ENCODE measurements at regions not wholly inside any gene's neighbourhood (a gene's known extent, or its start where the extent isn't known, plus 50 kb on each side); places are given as distances from the start of the nearest gene placed in this dataset.

DNA sequence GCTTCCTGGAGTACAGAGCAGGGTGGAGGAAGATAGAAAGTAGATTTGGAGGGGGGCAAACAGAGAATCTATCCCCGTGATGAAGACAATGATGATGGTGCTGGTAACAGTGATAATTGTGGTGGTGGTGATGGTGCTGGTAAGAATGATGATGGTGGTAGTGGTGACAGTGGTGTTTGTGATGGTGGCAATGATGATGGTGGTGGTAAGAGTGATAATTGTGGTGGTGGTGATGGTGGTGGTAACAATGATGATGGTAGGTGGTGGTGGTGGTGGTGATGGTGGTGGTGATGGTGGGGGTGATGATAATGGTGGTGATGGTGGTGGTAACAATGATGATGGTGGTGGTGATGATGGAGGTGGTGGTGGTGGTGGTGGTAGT lies 169.8 kb downstream of the TSHZ3 start:
- Histone ChIP-seq H3K4me1 (no peaks in the 10 kb centered on the region), H3K36me3 (no peaks in the 10 kb centered on the region), H3K9me3 (no peaks in the 10 kb centered on the region), H3K27ac (no peak overlapping the region), H3K4me3 (no peak overlapping the region), H3K27me3 (peaks cover 4% of the 10 kb centered on the region)
- TF ChIP-seq, protein P1, sequence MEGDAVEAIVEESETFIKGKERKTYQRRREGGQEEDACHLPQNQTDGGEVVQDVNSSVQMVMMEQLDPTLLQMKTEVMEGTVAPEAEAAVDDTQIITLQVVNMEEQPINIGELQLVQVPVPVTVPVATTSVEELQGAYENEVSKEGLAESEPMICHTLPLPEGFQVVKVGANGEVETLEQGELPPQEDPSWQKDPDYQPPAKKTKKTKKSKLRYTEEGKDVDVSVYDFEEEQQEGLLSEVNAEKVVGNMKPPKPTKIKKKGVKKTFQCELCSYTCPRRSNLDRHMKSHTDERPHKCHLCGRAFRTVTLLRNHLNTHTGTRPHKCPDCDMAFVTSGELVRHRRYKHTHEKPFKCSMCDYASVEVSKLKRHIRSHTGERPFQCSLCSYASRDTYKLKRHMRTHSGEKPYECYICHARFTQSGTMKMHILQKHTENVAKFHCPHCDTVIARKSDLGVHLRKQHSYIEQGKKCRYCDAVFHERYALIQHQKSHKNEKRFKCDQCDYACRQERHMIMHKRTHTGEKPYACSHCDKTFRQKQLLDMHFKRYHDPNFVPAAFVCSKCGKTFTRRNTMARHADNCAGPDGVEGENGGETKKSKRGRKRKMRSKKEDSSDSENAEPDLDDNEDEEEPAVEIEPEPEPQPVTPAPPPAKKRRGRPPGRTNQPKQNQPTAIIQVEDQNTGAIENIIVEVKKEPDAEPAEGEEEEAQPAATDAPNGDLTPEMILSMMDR (IDR thresholded peaks at IDR 0.05), result no peak
- TF ChIP-seq POLR2AphosphoS5 (IDR thresholded peaks at IDR 0.05) (no peak), EP300 (IDR thresholded peaks at IDR 0.05) (no peak), POLR2A (IDR thresholded peaks at IDR 0.05) (no peak)
- no peak for ATAC-seq
- WGBS, 2 donors (ENCODE audit: low coverage in 1 of 2), result 80 to 100% methylated on average over 1 of the region's 1 CpG

DNA sequence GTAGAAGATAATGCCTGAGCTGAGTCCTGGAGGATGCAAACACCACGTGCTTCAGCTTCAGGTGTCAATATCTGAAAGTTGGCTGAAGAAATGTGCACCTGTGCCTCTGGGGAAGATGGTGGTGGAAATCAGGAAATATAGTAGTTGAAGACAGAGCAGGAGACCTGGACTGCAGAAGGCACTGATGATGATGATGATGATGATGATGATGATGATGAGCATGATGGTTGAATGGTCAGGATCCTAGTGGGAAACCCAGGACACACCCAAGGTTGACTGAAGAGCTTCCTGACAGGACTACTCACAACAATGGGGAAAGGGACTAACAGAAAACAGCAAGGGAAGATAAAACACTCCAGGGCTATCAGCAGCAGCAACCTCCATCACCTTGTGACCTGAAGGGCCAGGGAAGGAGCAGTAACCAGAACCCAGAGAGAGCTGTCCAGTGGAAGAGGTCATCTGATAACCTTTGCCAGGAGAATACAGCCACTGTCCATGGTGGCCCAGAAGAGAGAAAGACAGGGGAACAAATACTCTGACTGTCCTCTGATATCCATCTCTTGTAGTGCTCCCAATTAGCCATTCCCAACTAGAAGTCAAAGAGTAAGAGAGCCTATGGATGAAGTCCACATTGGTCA lies 170.3 kb downstream of the TSHZ3 start:
- Histone ChIP-seq H3K27me3 (peaks cover 4% of the 10 kb centered on the region), H3K9me3 (no peaks in the 10 kb centered on the region), H3K36me3 (no peaks in the 10 kb centered on the region), H3K4me3 (no peak overlapping the region), H3K27ac (no peak overlapping the region), H3K4me1 (no peaks in the 10 kb centered on the region)
- TF ChIP-seq, protein P1 (IDR thresholded peaks at IDR 0.05), result no peak
- TF ChIP-seq POLR2AphosphoS5 (IDR thresholded peaks at IDR 0.05) (no peak), POLR2A (IDR thresholded peaks at IDR 0.05) (no peak), EP300 (IDR thresholded peaks at IDR 0.05) (no peak)
- 75% methylated on average over 1 of the region's 1 CpG; no CpG with 5 or more reads in 1 of the 2 donors for WGBS, 2 donors (ENCODE audit: low coverage in 1 of 2)
- no peak for ATAC-seq

DNA sequence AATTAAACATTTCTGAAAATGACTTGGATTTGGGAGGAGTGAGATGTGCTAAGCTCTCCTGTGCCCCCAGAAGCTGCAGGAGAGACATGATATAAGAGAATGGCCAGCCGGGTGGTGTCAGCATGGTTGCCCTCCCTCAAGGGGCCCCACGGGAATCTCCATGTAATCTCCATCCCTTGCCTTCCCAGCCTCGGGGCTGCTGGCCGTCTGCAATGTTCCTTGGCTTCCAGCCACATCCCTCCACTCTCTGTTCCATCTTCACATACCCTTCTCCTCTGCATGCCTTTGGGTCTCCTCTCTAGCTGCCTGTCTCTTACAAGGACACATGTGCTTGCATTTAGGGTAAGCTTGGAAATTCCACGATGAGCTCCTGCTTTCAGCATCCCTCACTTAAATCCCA lies 172.0 kb downstream of the TSHZ3 start:
- peaks cover 4% of the 10 kb centered on the region for H3K27me3 ChIP-seq
- no peak overlapping the region for H3K27ac ChIP-seq
- no peak for TF ChIP-seq POLR2A (IDR thresholded peaks at IDR 0.05)
- 35 to 41% methylated on average over 4 of the region's 5 CpGs for WGBS, 2 donors (ENCODE audit: low coverage in 1 of 2)
- no peak overlapping the region for H3K4me3 ChIP-seq
- H3K9me3 ChIP-seq, result no peaks in the 10 kb centered on the region
- H3K36me3 ChIP-seq, result no peaks in the 10 kb centered on the region
- no peak for ATAC-seq
- no peaks in the 10 kb centered on the region for H3K4me1 ChIP-seq

DNA sequence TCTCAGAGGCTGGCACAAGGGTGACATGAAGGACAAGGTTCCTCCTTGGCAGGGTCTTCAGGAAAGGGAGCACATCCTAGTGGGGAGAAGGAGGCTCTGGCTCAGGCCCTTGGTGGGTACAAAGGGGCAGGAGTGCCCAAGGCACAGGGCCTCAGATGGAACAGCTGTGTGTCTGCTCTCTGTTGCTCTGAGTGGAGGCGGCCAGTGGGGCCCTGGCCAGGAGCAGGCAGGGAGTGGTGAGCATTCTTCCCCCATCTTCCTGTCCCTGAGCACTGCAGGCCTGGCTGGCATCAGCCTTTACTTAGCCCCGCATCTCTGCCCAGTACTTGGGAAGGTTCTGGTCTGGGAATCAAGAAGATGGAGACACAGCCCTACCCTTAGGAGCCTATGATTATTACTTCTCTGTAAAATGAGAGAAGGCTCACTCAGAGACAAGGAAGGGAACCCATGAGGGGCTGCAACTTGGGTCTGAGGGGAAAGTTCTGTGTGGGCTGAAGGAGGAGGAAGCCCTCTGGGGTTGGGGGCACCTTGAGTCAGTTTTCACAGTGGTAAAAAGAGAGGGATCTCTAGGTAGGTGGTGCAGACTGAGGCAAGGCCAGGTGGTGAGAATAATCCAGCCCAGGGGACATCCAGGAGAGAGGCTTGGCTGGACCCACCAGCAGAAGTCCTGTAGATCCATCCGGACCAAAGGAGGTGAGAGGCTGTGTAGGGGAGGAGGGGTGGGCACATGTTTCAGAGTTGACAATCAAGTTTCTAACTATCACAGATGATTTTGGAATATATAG lies 173.5 kb downstream of the TSHZ3 start:
- no peaks in the 10 kb centered on the region for H3K4me1 ChIP-seq
- ATAC-seq, result no peak
- peaks cover 4% of the 10 kb centered on the region for H3K27me3 ChIP-seq
- no peaks in the 10 kb centered on the region for H3K36me3 ChIP-seq
- WGBS, 2 donors (ENCODE audit: low coverage in 1 of 2), result 88 to 100% methylated on average over 1 of the region's 3 CpGs
- H3K4me3 ChIP-seq, result no peak overlapping the region
- no peaks in the 10 kb centered on the region for H3K9me3 ChIP-seq
- TF ChIP-seq POLR2AphosphoS5 (IDR thresholded peaks at IDR 0.05) (no peak), POLR2A (IDR thresholded peaks at IDR 0.05) (no peak), EP300 (IDR thresholded peaks at IDR 0.05) (no peak)
- TF ChIP-seq, protein P1 (IDR thresholded peaks at IDR 0.05), result no peak
- no peak overlapping the region for H3K27ac ChIP-seq

GRCh38 chr19:31174948-31175347 lies 174.3 kb downstream of the TSHZ3 start:
- TF ChIP-seq, protein P1 (IDR thresholded peaks at IDR 0.05), result no peak
- TF ChIP-seq POLR2A (IDR thresholded peaks at IDR 0.05) (no peak), EP300 (IDR thresholded peaks at IDR 0.05) (no peak), POLR2AphosphoS5 (IDR thresholded peaks at IDR 0.05) (no peak)
- 81 to 82% methylated on average over 4 of the region's 5 CpGs for WGBS, 2 donors (ENCODE audit: low coverage in 1 of 2)
- no peak for ATAC-seq

More at GRCh38 chr19:31174948-31175347, 174.3 kb downstream of the TSHZ3 start:
- Histone ChIP-seq H3K9me3 (no peaks in the 10 kb centered on the region), H3K4me1 (no peaks in the 10 kb centered on the region), H3K27ac (no peak overlapping the region), H3K27me3 (peaks cover 4% of the 10 kb centered on the region), H3K36me3 (no peaks in the 10 kb centered on the region), H3K4me3 (no peak overlapping the region)

Measured in gastroesophageal sphincter (tissue), 4 donors.